HG02763 (cell line): ENCODE measurements at regions not wholly inside any gene's neighbourhood (a gene's known extent, or its start where the extent isn't known, plus 50 kb on each side); places are given as distances from the start of the nearest gene placed in this dataset.
A peak's percentile ranks its signal among the peaks of the same experiment; 100 is the strongest.

Source experiments
- ATAC-seq: cut with Tn5 transposase; IDR thresholded peaks from one replicate; pipeline ENCODE4 v1.9.1; 2021; ENCODE audit warnings: mild to moderate bottlenecking, moderate library complexity; ENCODE audit not compliant: unreplicated experiment

DNA sequence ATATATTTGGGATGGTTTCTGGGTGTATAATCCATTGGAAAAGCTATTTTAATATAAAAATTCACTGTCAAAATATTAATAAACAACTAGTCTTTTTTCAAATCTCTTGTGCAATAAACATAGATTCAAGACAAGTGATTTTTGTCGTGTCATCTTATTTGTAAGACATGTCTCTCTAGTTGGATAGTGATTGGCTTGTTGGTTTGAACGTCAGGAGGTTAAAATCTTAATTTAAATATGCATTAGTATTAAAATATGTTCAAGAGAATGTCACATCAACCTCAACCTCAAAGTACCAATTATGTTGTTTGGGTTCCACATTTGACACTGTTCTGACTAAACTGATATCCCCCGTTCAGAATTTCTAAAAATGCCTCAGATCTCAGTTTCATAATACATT lies 287.6 kb downstream of the CASP12 start:
- ATAC-seq = no peak

GRCh38 chr11:104609311-104610085 lies 288.8 kb downstream of the CASP12 start:
- peak; percentile 90 for ATAC-seq

- no peak for ATAC-seq
Measured at GRCh38 chr11:104602643-104603042, 295.6 kb downstream of the CASP12 start.

DNA sequence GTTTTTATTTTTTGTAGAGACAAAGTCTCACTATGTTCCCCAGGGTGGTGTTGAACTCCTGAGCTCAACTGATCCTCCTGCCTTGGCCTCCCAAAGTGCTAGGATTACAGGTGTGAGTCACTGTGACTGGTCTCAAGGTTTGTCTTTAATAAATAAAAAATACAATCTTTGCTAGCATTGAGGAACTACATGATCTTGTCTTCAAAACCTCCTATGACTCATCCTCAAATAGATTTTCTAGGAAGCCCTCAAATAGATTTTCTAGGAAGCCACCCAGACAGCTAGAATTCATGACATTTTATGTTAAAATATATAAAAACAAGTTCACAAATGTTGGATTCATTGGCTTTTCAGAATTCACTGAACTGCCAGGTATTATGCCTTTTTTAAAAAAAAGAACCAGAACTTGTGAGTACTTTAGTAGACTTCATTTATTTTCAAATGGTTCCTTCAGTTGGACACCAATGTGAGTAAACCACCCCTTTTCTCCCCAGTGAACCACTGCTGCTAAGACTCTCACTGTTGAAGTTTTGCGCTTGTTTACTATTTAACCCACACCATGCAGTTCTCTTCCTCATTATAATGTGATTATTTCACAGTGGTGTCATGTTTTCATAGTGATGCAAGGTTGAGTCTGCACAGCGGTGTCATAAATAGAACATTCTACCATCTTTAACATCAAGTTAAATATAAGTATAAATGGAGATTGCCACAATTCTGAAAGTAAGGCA lies 303.9 kb downstream of the CASP12 start:
- ATAC-seq = no peak

DNA sequence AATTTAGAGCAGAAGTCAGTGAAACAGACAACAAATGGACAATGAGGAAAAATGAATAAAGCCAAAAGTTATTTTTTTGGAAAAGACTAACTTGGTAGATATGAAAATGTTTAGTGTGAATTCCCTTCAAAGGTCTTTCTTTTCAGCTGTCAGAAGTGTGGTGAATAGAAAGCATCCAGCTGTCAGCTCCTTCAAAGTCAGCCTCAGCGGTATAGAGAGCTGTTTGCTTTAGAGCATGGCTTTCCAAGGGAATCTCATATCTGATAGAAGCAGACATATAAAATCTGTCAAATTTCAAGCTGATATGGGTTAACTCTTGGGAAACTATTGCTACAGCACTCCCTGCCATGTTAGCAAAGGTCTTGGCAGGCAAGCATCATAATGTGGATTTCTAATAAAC lies 309.3 kb downstream of the CASP12 start:
- no peak for ATAC-seq

DNA sequence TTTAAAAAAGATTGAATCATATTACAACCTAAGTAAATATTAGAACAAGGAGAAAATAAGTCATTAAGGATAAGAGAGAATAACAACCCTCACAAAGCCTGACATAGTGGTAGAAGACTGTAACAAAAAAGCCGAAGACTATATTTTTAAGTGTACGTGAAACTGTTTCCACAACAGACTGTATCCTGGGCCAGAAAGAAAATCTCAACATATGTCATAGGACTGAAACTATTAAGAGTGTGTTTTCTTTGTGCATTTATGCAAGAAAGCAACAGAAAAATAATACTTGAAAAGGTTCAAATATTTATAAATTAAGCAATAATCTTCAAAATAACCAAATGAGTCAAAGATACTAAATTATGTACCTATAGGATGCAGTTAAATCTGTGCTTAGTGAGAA lies 309.8 kb downstream of the CASP12 start:
- ATAC-seq = no peak

DNA sequence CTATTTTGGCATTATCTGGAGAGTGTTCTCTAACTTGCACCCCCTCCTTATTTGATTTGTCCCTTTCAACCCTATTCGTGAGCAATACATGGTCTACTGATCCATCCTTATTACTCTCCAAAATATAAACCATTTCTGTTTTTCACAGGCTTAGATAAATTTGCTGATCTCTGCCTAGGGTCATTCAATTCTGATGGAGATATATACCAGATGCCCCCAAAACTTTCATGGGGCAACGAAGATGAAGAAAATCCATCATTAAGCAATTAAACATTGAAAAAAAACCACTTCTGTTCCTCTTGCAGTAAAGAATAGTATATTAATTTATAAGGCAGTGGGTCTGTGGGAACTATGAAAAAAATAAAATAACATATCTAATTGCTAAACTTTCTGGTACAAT lies 313.4 kb downstream of the CASP12 start:
- no peak for ATAC-seq

DNA sequence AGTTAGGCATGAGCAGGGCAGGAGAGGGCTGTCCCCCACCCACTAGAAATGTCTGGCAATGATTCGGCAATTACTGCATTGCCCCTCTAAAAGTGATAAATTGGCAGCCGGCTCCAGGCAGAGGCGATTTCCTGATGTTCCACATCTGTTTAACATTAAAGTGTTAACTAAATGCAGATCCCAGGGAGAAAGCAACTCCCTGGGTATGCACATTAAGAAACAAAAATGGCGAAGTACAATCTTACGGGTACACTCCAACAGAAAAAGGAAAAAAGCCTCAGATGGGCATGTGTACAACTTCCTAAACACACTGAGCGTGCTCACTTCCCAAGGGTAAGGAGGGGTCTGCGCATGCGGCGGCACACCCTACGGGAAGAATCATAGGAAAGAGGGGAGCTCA lies 314.4 kb downstream of the CASP12 start:
- ATAC-seq = no peak

DNA sequence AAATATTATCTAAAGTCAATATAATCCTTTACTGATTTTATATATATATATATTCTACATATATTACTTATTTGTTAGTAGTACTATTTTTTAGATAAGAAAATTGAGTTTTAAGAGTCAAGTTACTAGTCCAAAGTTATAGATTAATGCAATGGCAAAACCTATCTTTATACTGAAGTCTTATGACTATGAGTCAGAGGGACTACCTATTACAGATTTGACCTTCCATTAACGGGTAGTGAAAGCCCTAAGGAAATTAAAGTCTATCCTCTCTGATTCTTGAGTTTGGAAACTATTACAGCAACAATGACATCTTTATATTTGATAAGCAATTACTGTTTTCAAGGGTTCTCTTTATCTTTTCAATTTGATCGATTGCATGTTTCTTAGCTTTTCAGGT lies 315.8 kb downstream of the CASP12 start:
- ATAC-seq = no peak

- ATAC-seq = no peak
Measured at GRCh38 chr11:104581246-104581980, 316.8 kb downstream of the CASP12 start.

DNA sequence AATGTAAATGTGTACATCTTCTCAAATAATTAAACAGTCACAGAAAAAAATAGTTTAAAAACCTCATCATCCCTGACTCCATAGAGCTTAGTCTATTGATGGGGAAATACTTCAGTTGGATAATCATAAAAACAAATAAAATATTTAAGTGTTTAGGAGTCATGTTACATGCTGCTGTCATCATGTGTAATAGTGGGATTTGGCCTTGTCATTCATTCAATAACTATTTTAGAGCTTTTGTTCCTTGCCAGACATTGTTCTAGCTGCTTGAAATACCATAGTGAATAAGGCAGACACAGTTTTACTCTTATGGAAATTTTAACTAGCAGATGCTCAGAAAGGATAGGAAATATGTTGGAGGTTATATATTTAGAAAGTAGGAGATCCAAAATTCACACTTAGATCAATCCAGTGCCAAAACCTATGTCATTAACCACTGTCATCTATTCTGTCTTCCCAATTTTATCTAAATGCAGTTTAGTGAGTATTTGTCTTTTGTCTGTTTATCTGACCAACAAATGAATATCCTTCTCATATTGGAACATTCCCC lies 324.7 kb downstream of the CASP12 start:
- no peak for ATAC-seq

DNA sequence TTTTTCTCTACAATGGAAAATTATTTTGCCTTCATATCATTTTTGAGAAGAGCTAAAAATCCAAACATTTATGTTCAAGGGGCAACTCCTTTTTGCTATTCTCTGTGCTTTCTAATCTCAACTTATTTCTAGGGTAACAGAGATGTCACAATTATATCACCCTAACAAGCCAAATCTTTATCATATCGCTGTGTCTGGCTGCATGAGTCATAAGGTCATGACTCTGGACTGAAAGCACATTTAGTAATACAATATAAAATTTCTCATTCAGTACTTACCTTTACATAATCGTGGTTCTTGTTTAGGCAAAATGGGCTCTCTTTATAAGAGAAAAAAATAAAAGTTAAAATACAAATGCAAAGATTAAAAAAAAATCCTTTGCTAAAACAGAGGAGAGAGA lies 326.0 kb downstream of the CASP12 start:
- no peak for ATAC-seq

- ATAC-seq = no peak
Measured at GRCh38 chr11:104570078-104570701, 328.1 kb downstream of the CASP12 start.

- no peak for ATAC-seq
Measured at GRCh38 chr11:104565583-104565961, 332.7 kb downstream of the CASP12 start.

- ATAC-seq = no peak
Measured at GRCh38 chr11:104564921-104565582, 333.2 kb downstream of the CASP12 start.

DNA sequence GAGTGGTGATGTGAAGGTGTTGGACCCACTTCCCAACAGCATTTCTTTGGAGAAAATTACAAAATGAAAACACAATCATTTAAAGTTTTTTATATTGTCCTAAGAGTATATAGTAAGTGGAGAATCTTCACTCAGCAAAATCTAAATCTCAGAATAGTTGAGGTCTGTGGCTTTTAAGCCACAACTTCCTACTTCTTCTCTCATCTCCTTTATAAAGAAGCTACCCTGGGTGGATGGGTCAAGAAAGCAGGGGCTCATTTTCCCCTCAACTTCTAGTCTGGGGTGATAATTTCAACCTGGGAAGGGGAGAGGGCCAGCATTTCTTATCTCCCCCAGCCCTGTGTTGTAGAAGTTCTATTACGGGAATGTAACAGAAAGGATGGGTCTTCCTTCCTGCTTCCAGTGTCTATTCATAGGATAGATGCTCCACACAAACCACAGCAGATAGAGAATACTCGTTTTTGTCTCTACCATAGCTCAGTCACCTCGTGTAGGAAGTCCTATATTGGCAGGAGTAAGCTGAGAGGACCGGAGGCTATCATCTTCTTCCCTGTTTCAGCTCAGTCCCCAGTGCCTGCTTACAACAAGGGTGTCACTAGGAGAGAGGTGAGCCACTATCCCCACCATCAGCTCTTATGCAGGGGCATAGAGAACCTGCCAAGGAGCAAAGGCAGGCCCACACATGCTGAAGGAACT lies 341.5 kb downstream of the CASP12 start:
- no peak for ATAC-seq

GRCh38 chr11:104549019-104549418 lies 349.2 kb downstream of the CASP12 start:
- no peak for ATAC-seq

DNA sequence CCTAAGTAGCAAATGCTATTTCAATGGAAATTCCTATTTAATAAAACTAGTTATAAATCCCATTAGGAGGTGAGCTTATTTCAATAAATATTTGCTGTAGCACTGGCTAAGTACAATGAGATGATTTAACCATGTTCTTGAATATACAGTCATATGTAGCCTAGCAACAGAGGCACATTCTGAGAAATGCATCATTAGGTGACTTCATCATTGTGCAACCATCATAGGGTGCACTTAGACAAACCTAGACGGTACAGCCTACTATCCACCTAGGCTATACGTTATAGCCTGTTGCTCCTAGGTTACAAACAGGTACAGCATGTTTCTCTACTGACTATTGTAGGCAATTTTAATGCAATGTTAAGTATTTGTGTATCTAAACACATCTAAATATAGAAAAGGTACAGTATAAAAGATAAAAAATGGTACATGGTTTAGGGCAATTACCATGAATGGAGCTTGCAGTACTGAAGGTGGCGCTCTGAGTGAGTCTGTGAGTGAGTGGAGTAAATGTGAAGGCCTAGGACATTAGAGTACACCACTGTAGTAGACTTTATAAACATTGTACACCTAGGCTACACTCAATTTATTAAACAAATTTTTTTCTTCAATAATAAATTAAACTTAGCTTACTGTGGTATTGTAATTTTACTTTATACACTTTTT lies 350.1 kb downstream of the CASP12 start:
- ATAC-seq = no peak

DNA sequence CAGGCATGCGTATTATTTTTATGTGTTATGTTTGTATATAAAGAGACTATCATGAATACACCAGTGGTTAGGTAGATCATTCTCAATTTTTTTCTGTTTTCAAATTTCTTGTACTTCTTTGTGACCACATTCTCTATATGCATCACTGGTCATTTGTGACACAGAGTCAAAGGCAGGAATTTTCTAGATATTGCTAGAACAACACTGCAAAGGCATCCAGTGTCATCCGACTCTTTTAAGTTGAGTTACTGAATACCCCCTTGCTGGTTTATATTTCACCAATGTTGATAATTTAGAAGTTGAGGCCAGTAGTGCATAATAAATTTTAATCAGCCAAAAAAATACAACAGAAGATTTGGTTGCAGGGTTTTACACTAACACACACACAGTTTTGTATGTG lies 351.8 kb downstream of the CASP12 start:
- ATAC-seq = no peak
